ENCODE measurements at regions not wholly inside any gene's neighbourhood (a gene's known extent, or its start where the extent isn't known, plus 50 kb on each side); places are given as distances from the start of the nearest gene placed in this dataset.

DNA sequence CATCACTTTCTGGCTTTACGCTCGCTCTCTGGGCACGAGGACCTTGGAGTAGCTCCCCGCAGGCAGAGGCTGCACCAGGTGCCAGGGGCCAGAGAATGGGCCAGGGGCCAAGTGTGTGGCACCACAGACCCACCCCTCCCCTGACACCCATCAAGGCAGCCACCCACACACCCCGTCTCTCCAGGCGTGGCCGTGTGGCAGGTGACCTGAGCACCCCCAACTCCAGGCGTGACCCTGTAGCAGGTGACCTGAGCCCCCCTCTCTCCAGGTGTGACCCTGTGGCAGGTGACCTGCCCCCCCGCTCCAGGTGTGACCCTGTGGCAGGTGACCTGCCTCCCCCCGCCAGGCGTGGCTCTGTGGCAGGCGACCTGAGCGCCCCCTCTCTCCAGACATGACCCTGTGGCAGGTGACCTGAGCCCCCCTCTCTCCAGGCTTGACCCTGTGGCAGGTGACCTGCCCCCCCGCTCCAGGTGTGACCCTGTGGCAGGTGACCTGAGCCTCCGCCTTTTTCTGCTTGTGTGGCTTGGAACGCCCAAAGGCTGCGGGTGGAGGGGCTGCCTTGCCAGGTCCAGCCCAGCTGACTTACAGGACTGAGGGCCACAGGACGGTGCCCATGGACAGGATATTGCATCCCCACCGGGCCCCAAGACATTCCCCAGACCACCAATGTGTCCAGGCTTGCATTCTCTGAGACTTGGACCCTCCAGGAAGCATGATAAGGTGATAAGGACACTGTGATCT is 667.2 kb downstream of the BRD1 start:
- no peak for ATAC-seq
- Histone ChIP-seq H3K4me3 (ENCODE audit: low read depth in 2 of 2, low read length in 2 of 2) (no peak overlapping the region), H3K36me3 (ENCODE audit: control insufficient read depth, insufficient read depth, low read length) (no peaks in the 10 kb centered on the region; the same call in 1 of the 2 replicates), H3K27ac (ENCODE audit: low read length) (no peak overlapping the region), H3K27me3 (ENCODE audit: control insufficient read depth, insufficient read depth, low read length) (no peaks in the 10 kb centered on the region; the same call in 1 of the 2 replicates), H3K9me3 (ENCODE audit: control insufficient read depth, insufficient read depth, low read depth, low read length) (no peaks in the 10 kb centered on the region), H3K4me1 (ENCODE audit: control insufficient read depth, insufficient read depth, low read length) (no peaks in the 10 kb centered on the region)
- TF ChIP-seq POLR2AphosphoS5 (IDR thresholded peaks at IDR 0.05; ENCODE audit: low read depth, low read length), result no peak
- TF ChIP-seq, protein P1, sequence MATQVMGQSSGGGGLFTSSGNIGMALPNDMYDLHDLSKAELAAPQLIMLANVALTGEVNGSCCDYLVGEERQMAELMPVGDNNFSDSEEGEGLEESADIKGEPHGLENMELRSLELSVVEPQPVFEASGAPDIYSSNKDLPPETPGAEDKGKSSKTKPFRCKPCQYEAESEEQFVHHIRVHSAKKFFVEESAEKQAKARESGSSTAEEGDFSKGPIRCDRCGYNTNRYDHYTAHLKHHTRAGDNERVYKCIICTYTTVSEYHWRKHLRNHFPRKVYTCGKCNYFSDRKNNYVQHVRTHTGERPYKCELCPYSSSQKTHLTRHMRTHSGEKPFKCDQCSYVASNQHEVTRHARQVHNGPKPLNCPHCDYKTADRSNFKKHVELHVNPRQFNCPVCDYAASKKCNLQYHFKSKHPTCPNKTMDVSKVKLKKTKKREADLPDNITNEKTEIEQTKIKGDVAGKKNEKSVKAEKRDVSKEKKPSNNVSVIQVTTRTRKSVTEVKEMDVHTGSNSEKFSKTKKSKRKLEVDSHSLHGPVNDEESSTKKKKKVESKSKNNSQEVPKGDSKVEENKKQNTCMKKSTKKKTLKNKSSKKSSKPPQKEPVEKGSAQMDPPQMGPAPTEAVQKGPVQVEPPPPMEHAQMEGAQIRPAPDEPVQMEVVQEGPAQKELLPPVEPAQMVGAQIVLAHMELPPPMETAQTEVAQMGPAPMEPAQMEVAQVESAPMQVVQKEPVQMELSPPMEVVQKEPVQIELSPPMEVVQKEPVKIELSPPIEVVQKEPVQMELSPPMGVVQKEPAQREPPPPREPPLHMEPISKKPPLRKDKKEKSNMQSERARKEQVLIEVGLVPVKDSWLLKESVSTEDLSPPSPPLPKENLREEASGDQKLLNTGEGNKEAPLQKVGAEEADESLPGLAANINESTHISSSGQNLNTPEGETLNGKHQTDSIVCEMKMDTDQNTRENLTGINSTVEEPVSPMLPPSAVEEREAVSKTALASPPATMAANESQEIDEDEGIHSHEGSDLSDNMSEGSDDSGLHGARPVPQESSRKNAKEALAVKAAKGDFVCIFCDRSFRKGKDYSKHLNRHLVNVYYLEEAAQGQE (IDR thresholded peaks at IDR 0.05; ENCODE audit: insufficient read depth in 1 of 2, low read depth in 2 of 2, low read length in 1 of 2), result no peak
- no TSS peak for BruUV-seq (replicated peaks)
- intact Hi-C loops (cut with micrococcal nuclease; ENCODE audit: unreplicated experiment) (no loop called here), in situ Hi-C loops (cut with HindIII; ENCODE audit: low pct_unique_long_range_greater_than_20kb, low sequenced_read_pairs) (no loop called here)
- POLR2A ChIA-PET, result no interaction called here
- no peak for DNase-seq (ENCODE audit: low read depth, low spot score)
- CTCF ChIA-PET, result no interaction called here

DNA sequence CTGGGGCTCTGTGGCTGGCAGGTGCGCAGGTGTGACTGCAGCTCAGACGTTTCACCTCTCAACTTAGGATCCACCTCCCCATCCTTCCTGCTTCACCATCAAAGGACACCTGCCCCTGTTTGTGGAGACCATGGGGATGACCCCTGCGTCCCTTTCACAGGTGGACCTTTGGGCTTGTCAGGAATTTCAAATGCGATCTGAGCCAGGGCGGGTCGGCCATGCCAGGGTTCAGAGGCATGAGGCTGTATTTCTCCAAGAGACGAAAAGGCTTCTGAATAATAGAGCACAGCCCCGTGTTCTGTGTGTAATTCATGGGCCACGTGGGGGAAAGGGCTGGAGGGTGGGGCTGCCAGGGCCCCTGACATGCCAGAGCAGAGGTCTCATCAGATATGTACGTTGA is 668.0 kb downstream of the BRD1 start:
- ChIA-PET CTCF (no interaction called here), POLR2A (no interaction called here)
- Histone ChIP-seq H3K27me3 (ENCODE audit: control insufficient read depth, insufficient read depth, low read length) (no peaks in the 10 kb centered on the region; the same call in 1 of the 2 replicates), H3K36me3 (ENCODE audit: control insufficient read depth, insufficient read depth, low read length) (no peaks in the 10 kb centered on the region; the same call in 1 of the 2 replicates), H3K9me3 (ENCODE audit: control insufficient read depth, insufficient read depth, low read depth, low read length) (no peaks in the 10 kb centered on the region), H3K27ac (ENCODE audit: low read length) (no peak overlapping the region), H3K4me1 (ENCODE audit: control insufficient read depth, insufficient read depth, low read length) (no peaks in the 10 kb centered on the region), H3K4me3 (ENCODE audit: low read depth in 2 of 2, low read length in 2 of 2) (no peak overlapping the region)
- BruUV-seq (replicated peaks), result no TSS peak
- DNase-seq (ENCODE audit: low read depth, low spot score) (no peak), ATAC-seq (no peak)
- in situ Hi-C loops (cut with HindIII; ENCODE audit: low pct_unique_long_range_greater_than_20kb, low sequenced_read_pairs), result no loop called here
- intact Hi-C loops (cut with micrococcal nuclease; ENCODE audit: unreplicated experiment), result no loop called here
- no peak for TF ChIP-seq TCF7L2 (IDR thresholded peaks at IDR 0.05; ENCODE audit: low read depth, low read length)
- no peak for TF ChIP-seq SIN3A (IDR thresholded peaks at IDR 0.05; ENCODE audit: borderline replicate concordance, insufficient read depth, low read depth, low read length)
- TF ChIP-seq, protein P2, sequence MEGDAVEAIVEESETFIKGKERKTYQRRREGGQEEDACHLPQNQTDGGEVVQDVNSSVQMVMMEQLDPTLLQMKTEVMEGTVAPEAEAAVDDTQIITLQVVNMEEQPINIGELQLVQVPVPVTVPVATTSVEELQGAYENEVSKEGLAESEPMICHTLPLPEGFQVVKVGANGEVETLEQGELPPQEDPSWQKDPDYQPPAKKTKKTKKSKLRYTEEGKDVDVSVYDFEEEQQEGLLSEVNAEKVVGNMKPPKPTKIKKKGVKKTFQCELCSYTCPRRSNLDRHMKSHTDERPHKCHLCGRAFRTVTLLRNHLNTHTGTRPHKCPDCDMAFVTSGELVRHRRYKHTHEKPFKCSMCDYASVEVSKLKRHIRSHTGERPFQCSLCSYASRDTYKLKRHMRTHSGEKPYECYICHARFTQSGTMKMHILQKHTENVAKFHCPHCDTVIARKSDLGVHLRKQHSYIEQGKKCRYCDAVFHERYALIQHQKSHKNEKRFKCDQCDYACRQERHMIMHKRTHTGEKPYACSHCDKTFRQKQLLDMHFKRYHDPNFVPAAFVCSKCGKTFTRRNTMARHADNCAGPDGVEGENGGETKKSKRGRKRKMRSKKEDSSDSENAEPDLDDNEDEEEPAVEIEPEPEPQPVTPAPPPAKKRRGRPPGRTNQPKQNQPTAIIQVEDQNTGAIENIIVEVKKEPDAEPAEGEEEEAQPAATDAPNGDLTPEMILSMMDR (IDR thresholded peaks at IDR 0.05), result no peak
- TF ChIP-seq, protein P1 (IDR thresholded peaks at IDR 0.05; ENCODE audit: insufficient read depth in 1 of 2, low read depth in 2 of 2, low read length in 1 of 2), result no peak
- TF ChIP-seq POLR2AphosphoS5 (IDR thresholded peaks at IDR 0.05; ENCODE audit: low read depth, low read length), result no peak

Data from Panc1 (cell line).